Naive thymus-derived CD4-positive, alpha-beta T cell (primary cell): ENCODE measurements at regions not wholly inside any gene's neighbourhood (a gene's known extent, or its start where the extent isn't known, plus 50 kb on each side); places are given as distances from the start of the nearest gene placed in this dataset.

Experiments
- ATAC-seq: fragments of 150-1000 bp; cut with Tn5 transposase; 2 replicates; pipeline ENCODE4 v1.10.0; 2021; ENCODE audit warnings: mild to moderate bottlenecking, moderate library complexity
- CTCF ChIA-PET: fragments of 350-600 bp; sonication (Branson Sonifier 250); formaldehyde crosslinking; loops from one replicate; lab custom pipeline; 2021; ENCODE audit warnings: antibody characterized with exemption; lab: Charles Lee
- POLR2A ChIA-PET: fragments of 350-600 bp; sonication (Branson Sonifier 250); formaldehyde crosslinking; loops from one replicate; lab custom pipeline; 2021; ENCODE audit warnings: antibody characterized with exemption, inconsistent platforms; lab: Charles Lee
- DNase-seq, 9 donors: peaks; one replicate each; pipeline versions ENCODE4 v3.0.0 to v3.0.0-alpha.2; 2020 to 2022; ENCODE audit warnings: mixed read lengths in 1 of 9
- H3K27ac ChIP-seq: one replicate; pipeline ENCODE4 v1.7.0; 2013; ENCODE audit warnings: mild to moderate bottlenecking, low read depth, low read length, moderate library complexity
- H3K27me3 ChIP-seq, 2 donors: one replicate each; pipeline ENCODE4 v1.7.0; 2013; ENCODE audit warnings: low read length in 2 of 2, mild to moderate bottlenecking in 2 of 2, moderate library complexity in 2 of 2; ENCODE audit not compliant: control insufficient read depth in 2 of 2, insufficient read depth in 2 of 2
- H3K36me3 ChIP-seq, 3 experiments: 1 replicate in 2 of 3; 2 replicates in 1 of 3; pipeline ENCODE4 v1.7.0; 2013; ENCODE audit warnings: low read length in 3 of 3, mild to moderate bottlenecking in 3 of 3, moderate library complexity in 1 of 3; ENCODE audit not compliant: insufficient read depth in 3 of 3, control insufficient read depth in 2 of 3
- H3K4me1 ChIP-seq, 2 donors: one replicate each; pipeline ENCODE4 v1.7.0; 2013; ENCODE audit warnings: low read length in 2 of 2, mild to moderate bottlenecking in 2 of 2, moderate library complexity in 1 of 2; ENCODE audit not compliant: control insufficient read depth in 2 of 2, insufficient read depth in 2 of 2
- H3K4me3 ChIP-seq: 2 replicates; pipeline ENCODE4 v1.7.0; 2013; ENCODE audit warnings: mild to moderate bottlenecking, low read length
- H3K9me3 ChIP-seq, 3 experiments: 1 replicate in 2 of 3; 2 replicates in 1 of 3; pipeline ENCODE4 v1.7.0; 2013; ENCODE audit warnings: low read length in 3 of 3; ENCODE audit not compliant: control insufficient read depth in 2 of 3
- H3K27ac Mint-ChIP-seq, 9 donors: one replicate each; pipeline ENCODE4 v1.8.0; 2020 to 2022; ENCODE audit warnings: mixed read lengths in 9 of 9, mild to moderate bottlenecking in 8 of 9, moderate library complexity in 5 of 9, inconsistent platforms in 2 of 9
- H3K27me3 Mint-ChIP-seq, 5 donors: one replicate each; pipeline ENCODE4 v1.8.0; 2021 to 2022; ENCODE audit warnings: mixed read lengths in 5 of 5, mild to moderate bottlenecking in 1 of 5
- H3K36me3 Mint-ChIP-seq, 5 donors: one replicate each; pipeline ENCODE4 v1.8.0; 2020 to 2022; ENCODE audit warnings: mixed read lengths in 5 of 5, mild to moderate bottlenecking in 3 of 5, inconsistent platforms in 1 of 5
- H3K4me1 Mint-ChIP-seq, 7 donors: one replicate each; pipeline ENCODE4 v1.8.0; 2020 to 2022; ENCODE audit warnings: mixed read lengths in 7 of 7, mild to moderate bottlenecking in 3 of 7, inconsistent platforms in 1 of 7
- H3K4me3 Mint-ChIP-seq, 10 donors: one replicate each; pipeline ENCODE4 v1.8.0; 2020 to 2022; ENCODE audit warnings: mild to moderate bottlenecking in 10 of 10, mixed read lengths in 10 of 10, moderate library complexity in 6 of 10, inconsistent platforms in 2 of 10
- H3K9me3 Mint-ChIP-seq, 11 donors: one replicate each; pipeline ENCODE4 v1.8.0; 2020 to 2022; ENCODE audit warnings: mixed read lengths in 11 of 11, mild to moderate bottlenecking in 4 of 11, inconsistent platforms in 1 of 11, moderate library complexity in 1 of 11
- intact Hi-C, 2 donors: fragments of 100-400 bp; cut with micrococcal nuclease; formaldehyde crosslinking; loops; one replicate each; pipeline ENCODE4 v1.15.1; 2023

- Mint-ChIP-seq H3K36me3 (no peaks in the 10 kb centered on the region), H3K4me1 (peaks cover 0 to 2% (median 0%) of the 10 kb centered on the region in 7 donors), H3K27ac (no peak overlapping the region), H3K4me3 (no peak overlapping the region), H3K9me3 (peaks cover 0 to 1% (median 0%) of the 10 kb centered on the region in 11 donors), H3K27me3 (peaks cover 0 to 3% (median 0%) of the 10 kb centered on the region in 5 donors)
- DNase-seq: no peak
- Histone ChIP-seq H3K9me3 (no peaks in the 10 kb centered on the region), H3K27ac (no peak overlapping the region), H3K4me1 (no peaks in the 10 kb centered on the region), H3K36me3 (no peaks in the 10 kb centered on the region), H3K4me3 (no peak overlapping the region), H3K27me3 (no peaks in the 10 kb centered on the region)
- ChIA-PET CTCF (no interaction called here), POLR2A (no interaction called here)
- intact Hi-C loops: no loop called here
- no peak for ATAC-seq
Measured at GRCh38 chrX:39703307-39703706, 394.5 kb downstream of the BCOR start.

DNA sequence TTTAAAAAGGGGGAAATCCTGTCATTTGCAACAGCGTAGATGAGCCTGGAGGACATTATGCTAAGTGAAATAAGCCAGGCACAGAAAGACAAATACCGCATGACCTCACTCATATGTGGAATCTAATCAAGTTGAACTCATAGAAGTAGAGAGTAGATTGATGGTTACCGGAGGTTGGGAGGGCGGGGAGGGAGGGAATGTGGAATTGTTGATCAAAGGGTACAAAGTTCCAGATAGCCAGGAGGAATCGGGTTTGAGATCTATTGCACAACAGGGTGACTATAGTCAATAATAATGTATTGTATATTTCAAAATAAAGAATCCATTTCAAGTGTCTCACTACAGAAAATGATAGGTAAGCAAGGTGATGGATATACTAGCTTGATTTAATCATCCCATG, 393.2 kb downstream of the BCOR start:
- Histone ChIP-seq H3K27me3 (no peaks in the 10 kb centered on the region), H3K36me3 (no peaks in the 10 kb centered on the region), H3K4me3 (no peak overlapping the region), H3K27ac (no peak overlapping the region), H3K9me3 (no peaks in the 10 kb centered on the region), H3K4me1 (no peaks in the 10 kb centered on the region)
- DNase-seq (no peak), ATAC-seq (no peak)
- no peaks in the 10 kb centered on the region for H3K36me3 Mint-ChIP-seq
- H3K4me3 Mint-ChIP-seq: no peak overlapping the region
- H3K9me3 Mint-ChIP-seq: peaks cover 0 to 5% (median 0%) of the 10 kb centered on the region in 11 donors
- H3K4me1 Mint-ChIP-seq: peaks cover 0 to 2% (median 0%) of the 10 kb centered on the region in 7 donors
- ChIA-PET CTCF (no interaction called here), POLR2A (no interaction called here)
- intact Hi-C loops: no loop called here
- peaks cover 0 to 3% (median 0%) of the 10 kb centered on the region in 5 donors for H3K27me3 Mint-ChIP-seq
- H3K27ac Mint-ChIP-seq: no peak overlapping the region

- Mint-ChIP-seq H3K36me3 (no peaks in the 10 kb centered on the region), H3K4me3 (no peak overlapping the region), H3K27ac (no peak overlapping the region), H3K9me3 (peaks cover 0 to 5% (median 0%) of the 10 kb centered on the region in 11 donors), H3K27me3 (peaks cover 0 to 3% (median 0%) of the 10 kb centered on the region in 5 donors), H3K4me1 (no peaks in the 10 kb centered on the region)
- CTCF ChIA-PET: no interaction called here
- intact Hi-C loops: no loop called here
- no peak overlapping the region for H3K4me3 ChIP-seq
- H3K27me3 ChIP-seq: no peaks in the 10 kb centered on the region
- no peak for DNase-seq
- H3K36me3 ChIP-seq: no peaks in the 10 kb centered on the region
- POLR2A ChIA-PET: no interaction called here
- H3K4me1 ChIP-seq: no peaks in the 10 kb centered on the region
- no peak overlapping the region for H3K27ac ChIP-seq
- no peak for ATAC-seq
- no peaks in the 10 kb centered on the region for H3K9me3 ChIP-seq
Measured at GRCh38 chrX:39705290-39705689, 392.5 kb downstream of the BCOR start.

DNA sequence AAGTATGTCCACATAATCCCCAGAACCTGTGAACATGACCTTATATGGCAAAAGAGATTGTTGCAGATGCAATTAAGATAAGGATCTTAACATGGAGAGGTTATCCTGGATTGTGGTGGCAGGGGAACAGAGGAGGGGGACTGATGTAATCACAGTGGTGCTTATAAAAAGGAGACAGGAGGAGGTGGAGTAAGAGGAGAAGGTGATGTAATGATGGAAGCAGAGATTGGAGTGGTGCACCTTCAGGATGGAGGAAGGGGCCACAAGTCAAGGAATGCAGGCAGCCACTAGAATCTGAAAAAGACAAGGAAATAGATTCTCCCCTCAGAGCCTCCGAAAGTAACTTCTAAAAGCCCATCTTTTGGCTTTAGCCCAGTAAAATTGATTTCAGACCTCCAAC, 388.4 kb downstream of the BCOR start:
- intact Hi-C loops: no loop called here
- no peaks in the 10 kb centered on the region for H3K36me3 Mint-ChIP-seq
- no peaks in the 10 kb centered on the region for H3K4me1 Mint-ChIP-seq
- no peak overlapping the region for H3K4me3 Mint-ChIP-seq
- Histone ChIP-seq H3K9me3 (no peaks in the 10 kb centered on the region), H3K27ac (no peak overlapping the region), H3K27me3 (no peaks in the 10 kb centered on the region), H3K36me3 (no peaks in the 10 kb centered on the region), H3K4me3 (no peak overlapping the region), H3K4me1 (no peaks in the 10 kb centered on the region)
- no peak overlapping the region for H3K27ac Mint-ChIP-seq
- H3K9me3 Mint-ChIP-seq: peaks cover 0 to 5% (median 1%) of the 10 kb centered on the region in 11 donors
- no peak for DNase-seq
- no peak for ATAC-seq
- H3K27me3 Mint-ChIP-seq: peaks cover 0 to 3% (median 0%) of the 10 kb centered on the region in 5 donors
- ChIA-PET POLR2A (no interaction called here), CTCF (interaction anchor here (0.6 kb wide), 1 partner anchor 11 kb away, joined by 6 read pairs; no protein-coding TSS in a partner anchor)

GRCh38 chrX:39709812-39710211, 387.9 kb downstream of the BCOR start:
- ChIA-PET POLR2A (no interaction called here), CTCF (interaction anchor here (0.6 kb wide), 1 partner anchor 10 kb away, joined by 6 read pairs; no protein-coding TSS in a partner anchor)
- H3K4me1 Mint-ChIP-seq: no peaks in the 10 kb centered on the region
- Histone ChIP-seq H3K36me3 (no peaks in the 10 kb centered on the region), H3K27me3 (no peaks in the 10 kb centered on the region), H3K4me3 (no peak overlapping the region), H3K4me1 (no peaks in the 10 kb centered on the region), H3K27ac (no peak overlapping the region), H3K9me3 (no peaks in the 10 kb centered on the region)
- ATAC-seq: no peak
- H3K4me3 Mint-ChIP-seq: no peak overlapping the region
- intact Hi-C loops: no loop called here
- peaks cover 0 to 3% (median 0%) of the 10 kb centered on the region in 5 donors for H3K27me3 Mint-ChIP-seq
- H3K9me3 Mint-ChIP-seq: peaks cover 0 to 5% (median 1%) of the 10 kb centered on the region in 11 donors
- no peaks in the 10 kb centered on the region for H3K36me3 Mint-ChIP-seq
- H3K27ac Mint-ChIP-seq: no peak overlapping the region
- DNase-seq: no peak

GRCh38 chrX:39710776-39711175, 387.0 kb downstream of the BCOR start:
- Histone ChIP-seq H3K27ac (no peak overlapping the region), H3K36me3 (no peaks in the 10 kb centered on the region), H3K27me3 (no peaks in the 10 kb centered on the region), H3K4me3 (no peak overlapping the region), H3K4me1 (no peaks in the 10 kb centered on the region), H3K9me3 (no peaks in the 10 kb centered on the region)
- CTCF ChIA-PET: no interaction called here
- intact Hi-C loops: no loop called here
- Mint-ChIP-seq H3K4me3 (no peak overlapping the region), H3K9me3 (peaks cover 0 to 5% (median 1%) of the 10 kb centered on the region in 11 donors), H3K4me1 (no peaks in the 10 kb centered on the region), H3K27ac (no peak overlapping the region), H3K27me3 (peaks cover 0 to 3% (median 0%) of the 10 kb centered on the region in 5 donors), H3K36me3 (no peaks in the 10 kb centered on the region)
- POLR2A ChIA-PET: no interaction called here
- ATAC-seq: no peak
- no peak for DNase-seq

GRCh38 chrX:39714471-39714870, 383.3 kb downstream of the BCOR start:
- Histone ChIP-seq H3K27me3 (no peaks in the 10 kb centered on the region), H3K4me3 (no peak overlapping the region), H3K27ac (no peak overlapping the region), H3K4me1 (no peaks in the 10 kb centered on the region), H3K36me3 (no peaks in the 10 kb centered on the region), H3K9me3 (no peaks in the 10 kb centered on the region)
- intact Hi-C loops: no loop called here
- Mint-ChIP-seq H3K4me3 (no peak overlapping the region), H3K4me1 (peaks cover 0 to 1% (median 0%) of the 10 kb centered on the region in 7 donors), H3K9me3 (peaks cover 0 to 3% (median 0%) of the 10 kb centered on the region in 11 donors), H3K36me3 (no peaks in the 10 kb centered on the region), H3K27me3 (no peaks in the 10 kb centered on the region), H3K27ac (no peak overlapping the region)
- no peak for DNase-seq
- ChIA-PET CTCF (no interaction called here), POLR2A (no interaction called here)
- ATAC-seq: no peak
